Activated CD8-positive, alpha-beta T cell treated with anti-CD3 and anti-CD28 coated beads, Interleukin-2, amount 10 ng/mL, durations not matched to agents 7 days and 5 days (primary cell): ENCODE measurements at regions not wholly inside any gene's neighbourhood (a gene's known extent, or its start where the extent isn't known, plus 50 kb on each side); places are given as distances from the start of the nearest gene placed in this dataset. TPM values are rescaled to one million over a fixed set of nuclear protein-coding genes. Genes with fewer than 3 reads are reported as not detected.

ENCODE experiments used
- ATAC-seq: fragments of 150-1000 bp; cut with Tn5 transposase; one replicate; pipeline ENCODE4 v1.10.0; 2021; ENCODE audit warnings: moderate library complexity
- CTCF ChIA-PET: fragments of 350-600 bp; sonication (Branson Sonifier 250); formaldehyde crosslinking; loops from one replicate; lab custom pipeline; 2021; ENCODE audit warnings: antibody characterized with exemption; lab: Charles Lee
- POLR2A ChIA-PET: fragments of 350-600 bp; sonication (Branson Sonifier 250); formaldehyde crosslinking; loops from one replicate; lab custom pipeline; 2021; ENCODE audit warnings: antibody characterized with exemption; lab: Charles Lee
- DNase-seq: peaks from one replicate; pipeline ENCODE4 v3.0.0-alpha.2; 2020
- H3K27ac Mint-ChIP-seq: one replicate; pipeline ENCODE4 v1.8.0; 2021; ENCODE audit warnings: mild to moderate bottlenecking, mixed read lengths
- H3K27me3 Mint-ChIP-seq: one replicate; pipeline ENCODE4 v1.8.0; 2021; ENCODE audit warnings: low read depth, mixed read lengths
- H3K36me3 Mint-ChIP-seq: one replicate; pipeline ENCODE4 v1.8.0; 2021; ENCODE audit warnings: low read depth, mixed read lengths
- H3K4me1 Mint-ChIP-seq: one replicate; pipeline ENCODE4 v1.8.0; 2021; ENCODE audit warnings: low read depth, mixed read lengths
- H3K4me3 Mint-ChIP-seq: one replicate; pipeline ENCODE4 v1.8.0; 2021; ENCODE audit warnings: mild to moderate bottlenecking, mixed read lengths
- H3K9me3 Mint-ChIP-seq: one replicate; pipeline ENCODE4 v1.8.0; 2022; ENCODE audit warnings: mixed read lengths; ENCODE audit not compliant: insufficient read depth
- microRNA-seq: library from miRNA; unstranded; fragments of <30 nt; microRNA quantifications from one replicate; pipeline ENCODE4 v1.2.0, GENCODE V29; 2022

DNA sequence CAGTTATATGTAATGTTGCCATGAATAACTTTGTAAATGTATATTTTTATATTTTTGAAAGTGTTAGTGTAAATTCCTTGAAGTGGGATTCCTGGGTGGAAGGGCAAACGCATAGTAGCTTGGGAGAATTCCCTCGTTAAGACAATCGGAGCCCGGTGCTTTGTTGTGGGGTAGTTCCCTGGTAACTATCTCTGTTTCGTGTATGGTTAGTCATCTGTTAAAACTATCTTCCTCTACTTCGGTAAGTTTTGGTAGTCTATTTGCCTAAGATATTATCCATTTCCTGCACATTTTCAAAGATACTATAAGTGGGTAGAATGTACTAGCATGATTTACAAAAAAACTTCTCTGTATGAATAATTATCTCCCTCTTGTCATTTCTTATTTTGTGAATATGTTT is 113.8 kb upstream of the NRXN1 start:
- no peaks in the 10 kb centered on the region for H3K27me3 Mint-ChIP-seq
- no peak for ATAC-seq
- no peak for DNase-seq
- ChIA-PET CTCF (no interaction called here), POLR2A (no interaction called here)
- no peak overlapping the region for H3K27ac Mint-ChIP-seq
- H3K4me1 Mint-ChIP-seq = no peaks in the 10 kb centered on the region
- H3K4me3 Mint-ChIP-seq = no peak overlapping the region
- peaks cover 8% of the 10 kb centered on the region for H3K9me3 Mint-ChIP-seq
- H3K36me3 Mint-ChIP-seq = no peaks in the 10 kb centered on the region

DNA sequence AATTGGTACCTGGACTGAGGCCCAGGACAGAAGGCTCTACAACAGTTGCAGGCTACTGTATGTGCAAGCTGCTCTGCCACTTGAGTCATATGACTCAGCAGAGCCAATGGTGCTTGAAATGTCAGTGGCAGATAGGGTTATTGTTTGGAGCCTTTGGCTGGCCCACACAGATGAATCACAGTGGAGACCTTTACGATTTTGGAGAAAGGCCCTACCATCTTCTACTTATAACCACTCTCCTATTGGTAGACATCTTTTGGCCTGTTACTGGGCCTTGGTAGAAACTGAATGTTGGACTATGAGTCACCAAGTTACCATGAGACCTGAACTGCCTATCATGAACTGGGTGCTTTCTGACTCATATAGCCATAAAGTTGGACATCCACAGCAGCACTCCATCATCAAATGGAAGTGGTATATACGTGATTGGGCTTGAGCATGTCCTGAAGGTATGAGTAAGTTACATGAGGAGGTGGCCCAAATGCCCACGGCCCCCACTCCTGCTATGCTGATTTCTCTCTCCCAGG is 88.9 kb upstream of the NRXN1 start:
- H3K36me3 Mint-ChIP-seq = no peaks in the 10 kb centered on the region
- H3K27ac Mint-ChIP-seq = no peak overlapping the region
- no peaks in the 10 kb centered on the region for H3K4me1 Mint-ChIP-seq
- H3K4me3 Mint-ChIP-seq = no peak overlapping the region
- H3K27me3 Mint-ChIP-seq = no peaks in the 10 kb centered on the region
- DNase-seq = no peak
- CTCF ChIA-PET = no interaction called here
- ATAC-seq = no peak
- H3K9me3 Mint-ChIP-seq = peaks cover 13% of the 10 kb centered on the region
- POLR2A ChIA-PET = no interaction called here

DNA sequence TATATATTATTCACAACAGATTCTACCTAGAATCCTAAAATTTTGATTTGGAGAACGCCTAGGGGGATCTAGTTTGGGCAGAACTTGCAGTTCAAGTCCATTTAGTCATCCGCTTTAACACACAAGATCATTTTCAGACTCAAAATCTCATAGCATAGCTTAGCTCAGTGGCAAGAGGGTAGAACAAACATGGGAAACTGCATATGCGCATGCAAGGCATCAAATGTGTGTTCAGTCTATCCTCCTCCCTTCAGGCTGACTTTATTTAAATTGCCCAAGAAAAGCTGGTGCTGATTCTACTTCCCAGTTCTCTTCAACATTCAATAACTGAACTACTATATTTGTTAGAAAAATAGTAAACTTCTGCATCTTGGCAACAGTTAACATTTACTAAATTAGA is 79.6 kb upstream of the NRXN1 start:
- no peaks in the 10 kb centered on the region for H3K36me3 Mint-ChIP-seq
- POLR2A ChIA-PET = no interaction called here
- ATAC-seq = no peak

DNA sequence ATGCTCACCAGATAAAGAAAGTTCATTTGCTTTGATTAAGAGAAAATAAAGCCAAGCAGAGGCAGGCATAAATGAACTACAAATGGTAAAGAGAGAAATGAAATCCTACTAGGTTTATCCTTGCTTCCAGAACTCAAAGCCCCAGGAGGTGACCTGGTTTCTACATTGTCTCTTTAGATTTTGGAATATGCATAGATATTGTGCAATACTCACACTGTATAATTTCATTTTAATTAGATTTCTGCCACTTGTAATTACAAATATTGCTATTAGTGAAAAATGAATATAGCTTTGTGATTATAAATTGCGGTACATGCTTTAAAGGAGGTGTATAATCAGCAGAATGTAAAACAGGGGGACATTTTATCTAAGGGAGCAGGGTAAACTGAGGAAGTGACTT is 76.9 kb upstream of the NRXN1 start:
- no peaks in the 10 kb centered on the region for H3K4me1 Mint-ChIP-seq
- ChIA-PET CTCF (interaction anchor here (0.6 kb wide), 1 partner anchor 1371 kb away, joined by 3 read pairs; no protein-coding TSS in a partner anchor), POLR2A (no interaction called here)
- no peak overlapping the region for H3K27ac Mint-ChIP-seq
- no peaks in the 10 kb centered on the region for H3K9me3 Mint-ChIP-seq
- H3K4me3 Mint-ChIP-seq = no peak overlapping the region
- no peaks in the 10 kb centered on the region for H3K36me3 Mint-ChIP-seq
- no peaks in the 10 kb centered on the region for H3K27me3 Mint-ChIP-seq
- no peak for DNase-seq
- ATAC-seq = no peak

More for the DNA sequence above, 79.6 kb upstream of the NRXN1 start:
- Mint-ChIP-seq H3K27ac (no peak overlapping the region), H3K9me3 (peaks cover under 1% of the 10 kb centered on the region), H3K27me3 (no peaks in the 10 kb centered on the region), H3K4me3 (no peak overlapping the region), H3K4me1 (no peaks in the 10 kb centered on the region)
- no peak for DNase-seq
- CTCF ChIA-PET = no interaction called here

DNA sequence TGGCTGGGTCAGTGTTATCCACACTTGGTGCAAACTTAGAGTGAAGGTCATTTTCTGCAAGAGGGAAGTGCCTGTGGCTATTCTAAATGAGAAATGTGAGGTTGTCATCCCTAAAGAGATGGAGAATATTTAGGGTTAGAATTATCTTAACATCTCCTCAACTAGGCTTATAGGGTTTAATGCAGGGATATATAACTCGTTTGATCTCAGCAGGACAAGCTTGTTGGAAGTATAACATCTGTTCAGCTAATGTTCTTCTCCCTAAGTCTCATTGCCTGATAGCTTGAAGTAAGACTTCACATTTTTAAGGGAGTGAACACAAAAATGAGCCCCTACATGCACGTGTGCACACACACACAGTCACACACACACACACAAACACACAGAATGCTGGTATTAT is 75.9 kb upstream of the NRXN1 start:
- Mint-ChIP-seq H3K4me3 (no peak overlapping the region), H3K36me3 (no peaks in the 10 kb centered on the region), H3K4me1 (no peaks in the 10 kb centered on the region), H3K9me3 (no peaks in the 10 kb centered on the region), H3K27me3 (no peaks in the 10 kb centered on the region), H3K27ac (no peak overlapping the region)
- POLR2A ChIA-PET = no interaction called here
- CTCF ChIA-PET = no interaction called here
- DNase-seq (no peak), ATAC-seq (no peak)

DNA sequence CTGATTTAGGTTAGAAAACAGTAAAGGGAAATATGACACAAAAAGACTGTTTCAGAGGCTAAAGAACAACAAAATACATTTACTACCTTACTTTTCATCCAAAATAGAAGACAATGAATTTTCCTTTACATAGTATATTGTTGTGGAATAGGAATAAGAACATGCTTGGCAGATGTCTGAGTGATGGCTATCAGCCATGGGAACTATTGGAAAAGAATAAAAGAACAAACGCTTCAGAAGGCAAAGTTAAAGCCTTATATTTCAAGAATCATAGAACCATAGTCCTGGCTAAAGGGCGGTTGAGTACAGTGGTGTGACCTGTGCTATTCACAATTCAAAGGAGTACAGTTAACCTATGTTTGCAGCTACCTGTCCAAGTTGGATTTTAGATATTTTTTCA is 73.9 kb upstream of the NRXN1 start:
- no peak overlapping the region for H3K4me3 Mint-ChIP-seq
- CTCF ChIA-PET = no interaction called here
- no peaks in the 10 kb centered on the region for H3K27me3 Mint-ChIP-seq
- DNase-seq (no peak), ATAC-seq (no peak)
- POLR2A ChIA-PET = no interaction called here
- no peaks in the 10 kb centered on the region for H3K4me1 Mint-ChIP-seq
- no peaks in the 10 kb centered on the region for H3K9me3 Mint-ChIP-seq
- H3K27ac Mint-ChIP-seq = no peak overlapping the region
- H3K36me3 Mint-ChIP-seq = no peaks in the 10 kb centered on the region

DNA sequence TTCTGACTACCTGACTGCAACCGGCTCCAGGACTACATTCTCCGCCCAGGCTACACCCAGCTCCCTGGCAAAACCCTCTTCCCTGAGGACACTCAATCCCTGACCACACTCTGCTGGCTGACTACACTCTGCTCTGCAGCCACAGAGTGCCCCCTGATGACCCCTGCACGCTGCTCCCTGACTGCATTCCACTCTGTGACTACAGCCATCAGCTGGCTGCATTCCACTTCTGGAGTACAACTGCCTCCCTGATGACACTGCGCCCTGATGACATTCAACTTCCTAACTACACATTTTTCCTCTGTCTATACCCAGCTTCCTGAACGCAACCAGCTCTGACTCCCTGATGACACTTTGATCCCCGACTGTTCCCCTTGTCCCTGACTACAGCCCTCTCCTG is 71.3 kb upstream of the NRXN1 start:
- Mint-ChIP-seq H3K9me3 (no peaks in the 10 kb centered on the region), H3K27me3 (no peaks in the 10 kb centered on the region), H3K27ac (no peak overlapping the region), H3K4me1 (no peaks in the 10 kb centered on the region), H3K4me3 (no peak overlapping the region), H3K36me3 (no peaks in the 10 kb centered on the region)
- CTCF ChIA-PET = no interaction called here
- POLR2A ChIA-PET = no interaction called here
- DNase-seq (no peak), ATAC-seq (no peak)

DNA sequence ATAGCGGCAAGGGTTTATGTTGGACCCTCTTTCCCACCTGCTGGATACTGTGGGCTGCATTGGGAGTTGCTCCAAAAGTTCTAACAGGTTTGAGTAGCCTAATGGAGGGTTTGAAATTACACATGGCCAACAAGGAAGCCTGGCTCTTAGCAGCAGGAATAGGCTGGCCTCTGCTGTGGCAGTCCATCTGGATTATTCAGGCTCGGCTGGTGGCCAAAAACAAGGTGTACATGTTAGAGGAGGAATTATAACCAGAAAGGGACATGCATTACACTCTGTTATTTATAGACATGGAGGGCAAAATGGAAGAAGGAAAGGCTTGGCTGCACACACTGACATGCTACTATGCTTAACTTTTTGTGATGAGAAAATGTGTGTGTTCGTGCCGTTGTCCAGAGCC is 61.1 kb upstream of the NRXN1 start:
- ChIA-PET CTCF (no interaction called here), POLR2A (no interaction called here)
- Mint-ChIP-seq H3K27ac (no peak overlapping the region), H3K9me3 (peaks cover 4% of the 10 kb centered on the region), H3K27me3 (no peaks in the 10 kb centered on the region), H3K36me3 (no peaks in the 10 kb centered on the region), H3K4me3 (no peak overlapping the region), H3K4me1 (no peaks in the 10 kb centered on the region)
- ATAC-seq (no peak), DNase-seq (no peak)

DNA sequence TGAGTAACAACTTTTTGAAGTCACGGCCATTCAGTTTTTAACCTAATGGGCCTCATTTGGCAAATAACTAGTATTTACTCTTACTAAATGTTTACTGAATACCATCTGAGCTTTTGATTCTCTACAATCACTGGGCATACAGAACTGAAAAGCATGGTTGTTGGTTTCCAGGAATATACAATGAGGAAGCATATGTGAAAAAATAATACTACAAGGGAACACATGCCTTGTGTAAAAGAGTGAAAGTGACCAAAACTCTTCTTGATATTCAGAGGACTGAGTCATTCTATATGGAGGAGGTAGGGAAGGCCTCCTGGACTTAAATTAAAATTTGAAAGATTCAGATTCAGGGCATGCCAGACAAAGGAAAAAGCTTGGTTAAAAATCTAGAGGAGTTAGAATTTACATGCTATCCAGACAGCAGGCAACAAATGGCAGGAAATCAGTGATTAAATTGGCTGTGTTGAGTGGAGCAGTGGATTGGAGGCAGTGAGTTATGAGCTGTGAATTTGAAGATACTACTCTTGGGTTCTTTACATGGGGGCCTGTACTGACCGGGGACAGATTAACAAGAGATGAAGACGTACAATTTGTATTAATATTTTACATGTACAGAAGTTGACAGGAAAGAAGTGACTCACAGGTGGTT is 53.6 kb upstream of the NRXN1 start:
- Mint-ChIP-seq H3K4me3 (no peak overlapping the region), H3K36me3 (no peaks in the 10 kb centered on the region), H3K9me3 (peaks cover 3% of the 10 kb centered on the region), H3K27me3 (no peaks in the 10 kb centered on the region), H3K4me1 (no peaks in the 10 kb centered on the region), H3K27ac (no peak overlapping the region)
- CTCF ChIA-PET = no interaction called here
- DNase-seq = no peak
- POLR2A ChIA-PET = no interaction called here
- ATAC-seq = no peak

DNA sequence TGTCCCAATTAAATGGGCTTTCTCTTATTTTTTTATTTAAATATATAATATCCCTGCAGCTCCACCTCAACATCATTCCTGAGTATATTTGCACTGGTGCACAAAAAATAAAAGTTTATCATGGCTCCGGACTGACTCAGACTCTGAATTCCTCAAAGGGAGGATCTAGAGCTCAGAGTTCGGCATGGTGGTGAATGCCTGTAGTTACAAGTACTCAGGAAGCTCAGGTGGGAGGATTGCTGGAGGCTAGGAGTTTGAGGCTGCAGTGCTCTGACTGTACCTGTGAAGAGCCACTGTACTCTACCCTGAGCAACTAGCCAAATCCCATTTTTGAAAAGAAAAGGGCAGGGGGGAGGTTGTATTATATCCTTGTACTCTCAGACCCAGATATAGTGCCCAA is 52.8 kb upstream of the NRXN1 start:
- POLR2A ChIA-PET = no interaction called here
- Mint-ChIP-seq H3K27ac (no peak overlapping the region), H3K4me1 (no peaks in the 10 kb centered on the region), H3K9me3 (peaks cover 7% of the 10 kb centered on the region), H3K4me3 (no peak overlapping the region), H3K27me3 (no peaks in the 10 kb centered on the region), H3K36me3 (no peaks in the 10 kb centered on the region)
- DNase-seq = no peak
- CTCF ChIA-PET = no interaction called here
- ATAC-seq = no peak

Small RNA genes in the stretch of these regions (microRNA-seq; reads per million reads assigned to microRNA genes)
- not detected for gene MIR4431
